Occipital lobe (tissue), 1 donor: ENCODE measurements at regions not wholly inside any gene's neighbourhood (a gene's known extent, or its start where the extent isn't known, plus 50 kb on each side); places are given as distances from the start of the nearest gene placed in this dataset.
"Not testable (repeated sequence)": the region's sequence is repeated elsewhere in the genome, so short reads cannot be mapped to it uniquely, and the experiment has no call there.

Experiments
- DNase-seq: peaks from one replicate; lab custom pipeline; 2025; lab: John Stamatoyannopoulos, UW

DNA sequence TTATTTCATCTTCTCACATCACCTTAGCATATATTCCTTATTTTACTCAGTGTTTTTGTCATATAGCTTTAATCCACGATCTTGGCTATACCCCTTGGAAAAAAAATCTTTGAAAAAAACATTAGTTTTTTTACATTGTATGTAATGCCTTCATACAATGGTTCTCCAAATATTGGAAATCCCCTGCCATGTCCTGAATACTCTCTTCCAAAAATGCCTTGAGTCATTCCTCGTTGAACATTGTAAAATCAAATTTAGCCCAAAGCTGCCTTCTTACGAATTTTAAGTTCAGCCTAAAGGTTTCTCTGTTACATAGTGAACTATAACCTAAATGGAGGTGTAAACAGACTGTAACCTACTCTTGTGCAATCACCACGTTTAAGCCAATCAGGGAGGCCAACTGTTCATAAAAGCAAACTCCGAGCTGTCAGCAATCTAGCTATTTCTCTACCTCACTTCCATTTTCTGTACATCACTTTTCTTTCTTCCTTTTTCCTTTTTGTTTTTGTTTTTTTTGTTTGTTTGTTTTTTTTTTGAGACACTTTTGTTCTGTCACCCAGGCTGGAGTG, 140.1 kb downstream of the ANXA2 start:
- DNase-seq: no peak

GRCh38 chr15:60259469-60259868, 138.3 kb downstream of the ANXA2 start:
- no peak for DNase-seq

- DNase-seq: no peak
Observed at GRCh38 chr15:60264088-60264487, 133.7 kb downstream of the ANXA2 start.

DNA sequence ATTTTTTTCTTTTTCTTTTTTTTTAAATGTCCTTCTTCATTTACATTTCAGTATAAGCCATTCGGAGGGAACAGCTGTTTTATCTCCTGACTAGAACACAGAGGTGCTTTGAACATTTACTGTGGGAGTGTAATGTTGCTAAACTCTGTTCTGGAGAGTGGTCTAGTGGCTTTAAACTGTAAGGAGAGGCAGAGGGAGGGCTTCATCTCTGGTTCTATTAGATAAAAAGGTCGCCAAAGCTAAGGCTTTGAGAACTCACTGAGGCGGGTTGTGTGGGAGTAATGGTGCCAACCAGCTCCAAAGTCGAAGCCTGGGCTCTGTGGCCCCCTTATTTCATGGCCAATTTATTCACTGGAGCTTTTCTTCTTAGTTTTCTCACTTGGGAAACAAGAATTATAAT, 133.2 kb downstream of the ANXA2 start:
- DNase-seq: no peak

DNA sequence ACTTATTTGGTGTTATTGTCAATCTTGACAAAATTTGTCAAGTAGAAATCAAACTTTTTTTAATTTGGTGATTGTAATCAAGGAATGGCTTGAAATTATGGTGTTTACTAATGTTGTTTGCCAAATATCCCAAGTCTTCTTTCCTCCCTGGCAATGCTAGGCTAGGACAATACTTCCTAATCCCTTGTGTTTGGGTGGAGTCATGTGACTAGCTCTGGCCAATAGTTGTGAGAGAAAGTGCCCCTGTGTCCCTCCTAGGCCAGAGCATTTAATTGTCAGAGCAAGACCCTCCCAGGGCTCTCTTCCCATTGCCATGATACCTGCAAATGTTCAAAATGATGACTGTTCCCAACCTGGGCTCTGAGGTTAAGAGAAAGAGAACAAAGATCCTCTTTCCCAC, 132.7 kb downstream of the ANXA2 start:
- DNase-seq: no peak

- DNase-seq: no peak
Observed at GRCh38 chr15:60272623-60273022, 125.2 kb downstream of the ANXA2 start.

- DNase-seq: no peak
Observed at GRCh38 chr15:60275624-60276023, 122.2 kb downstream of the ANXA2 start.

DNA sequence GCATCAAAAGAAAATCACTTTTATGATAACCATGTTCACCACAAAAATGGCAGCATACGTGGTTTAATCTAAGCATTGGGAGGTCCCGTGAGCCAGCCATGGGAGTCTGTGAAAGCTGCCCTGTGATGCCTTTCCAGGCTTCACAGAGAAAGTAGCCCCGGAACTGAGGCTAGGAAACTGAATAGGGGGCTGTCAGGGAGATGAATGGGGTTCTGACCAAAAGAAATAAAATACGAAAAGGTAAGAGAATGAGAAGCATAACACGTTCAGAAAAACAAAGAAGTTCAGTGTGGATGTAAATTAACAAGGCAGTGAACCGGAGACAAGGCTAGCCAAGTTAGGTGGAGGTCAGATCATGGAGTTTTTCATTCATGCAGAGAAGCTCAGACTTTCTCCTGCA, 118.9 kb downstream of the ANXA2 start:
- no peak for DNase-seq

GRCh38 chr15:60280259-60280658, 117.5 kb downstream of the ANXA2 start:
- DNase-seq: no peak

DNA sequence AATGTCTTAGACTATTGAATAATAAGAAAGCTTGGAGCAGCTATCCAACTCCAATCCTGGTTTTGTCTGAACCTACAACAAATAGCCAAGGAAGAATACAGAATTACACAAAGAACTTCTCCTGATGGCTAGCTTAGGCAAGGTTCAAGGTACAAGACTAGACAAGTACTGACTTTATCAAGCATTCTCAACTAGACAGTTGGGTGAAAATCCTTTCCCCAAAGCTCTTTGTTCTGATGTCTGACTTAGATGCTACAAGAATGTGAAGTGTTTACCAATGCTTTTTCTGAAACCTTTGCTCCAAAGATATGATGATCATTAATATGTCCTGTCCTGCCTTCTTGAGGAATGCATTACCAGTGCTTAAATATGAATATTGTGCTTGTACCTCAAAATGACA, 113.8 kb downstream of the ANXA2 start:
- no peak for DNase-seq

- not testable (repeated sequence) for DNase-seq
Observed at GRCh38 chr15:60295901-60296300, 101.9 kb downstream of the ANXA2 start.

DNA sequence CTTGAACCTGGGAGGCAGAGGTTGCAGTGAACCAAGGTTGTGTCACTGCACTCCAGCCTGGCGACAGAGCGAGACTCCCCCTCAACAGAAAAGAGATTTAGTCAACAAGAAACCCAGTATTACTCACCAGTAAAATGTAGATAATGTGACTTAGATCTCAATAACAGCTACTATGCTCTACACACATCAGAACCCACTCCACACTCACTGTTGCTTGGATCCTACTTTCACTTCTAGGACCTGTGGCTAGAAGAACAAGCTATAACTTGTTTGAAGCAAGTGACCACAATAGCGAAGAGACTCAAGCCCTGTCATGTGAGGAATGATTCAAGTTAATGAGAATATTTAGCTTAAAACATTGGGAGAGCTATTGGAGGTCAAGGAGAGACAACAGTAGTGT, 100.7 kb downstream of the ANXA2 start:
- DNase-seq: no peak
